ENCODE measurements at regions not wholly inside any gene's neighbourhood (a gene's known extent, or its start where the extent isn't known, plus 50 kb on each side); places are given as distances from the start of the nearest gene placed in this dataset.

DNA sequence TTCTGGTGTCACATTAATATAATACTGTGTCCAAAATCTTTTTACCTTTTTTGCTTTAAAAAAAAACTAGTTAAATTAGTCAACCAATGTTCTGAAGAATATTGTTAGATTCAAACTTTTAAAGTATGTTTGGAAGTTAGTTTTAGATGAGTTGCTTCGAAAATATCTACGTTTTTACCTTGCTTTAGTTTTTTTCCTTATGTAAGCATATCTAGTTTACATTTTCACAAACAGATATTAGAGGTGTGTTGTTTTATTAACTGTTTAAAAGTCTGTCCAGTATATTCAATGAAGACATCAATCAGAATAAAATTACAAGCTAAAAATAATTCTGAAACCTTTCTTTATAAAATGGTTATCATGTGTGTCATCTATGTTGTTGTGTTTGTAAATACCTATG lies 375.0 kb upstream of the BTBD3 start:
- no peak overlapping the region for H3K23ac ChIP-seq (ENCODE audit: low read depth, low read length)
- no peaks in the 10 kb centered on the region for H4K20me1 ChIP-seq (ENCODE audit: insufficient read depth, low read length)
- H3K56ac ChIP-seq (ENCODE audit: extremely low read depth, insufficient read depth, low read length): no peak overlapping the region
- H3K4me3 ChIP-seq (ENCODE audit: insufficient read depth, low read depth, low read length): no peak overlapping the region
- BruUV-seq (replicated peaks): no TSS peak
- H2BK5ac ChIP-seq (ENCODE audit: low read depth, low read length, poor library complexity, severe bottlenecking): no peak overlapping the region
- peaks cover 1% of the 10 kb centered on the region; the same call in 1 of the 2 replicates for H3K27me3 ChIP-seq (ENCODE audit: control insufficient read depth, insufficient read depth, low read length)
- intact Hi-C loops (cut with micrococcal nuclease) (loop anchor here (5.0 to 10.0 kb wide), 6 partner anchors 190 to 1928 kb away; partner anchors contain the start of genes MKKS and SLX4IP), dilution Hi-C loops (cut with HindIII; ENCODE audit: low sequenced_read_pairs, unreplicated experiment) (loop anchor here (25.0 kb wide), 1 partner anchor 880 kb away; the partner anchor contains the start of gene JAG1), in situ Hi-C loops (cut with MboI; ENCODE audit: low sequenced_read_pairs) (loop anchor here (5.0 to 10.0 kb wide), 4 partner anchors 265 to 1078 kb away; partner anchors contain the start of gene JAG1)
- WGBS, 2 experiments (ENCODE audit: extremely low coverage in 2 of 2, insufficient read length in 1 of 2): no CpG with 5 or more reads among the region's 2 CpGs
- H3K4me1 ChIP-seq (ENCODE audit: control insufficient read depth, insufficient read depth, low read length): no peaks in the 10 kb centered on the region; the same call in none of the 2 replicates
- no peaks in the 10 kb centered on the region for H3K9me3 ChIP-seq (ENCODE audit: control insufficient read depth, insufficient read depth, low read length)
- H4K91ac ChIP-seq (ENCODE audit: insufficient read depth, low read depth, low read length): no peak overlapping the region
- CTCF ChIA-PET: interaction anchor here (0.6 to 0.9 kb wide), 3 partner anchors 46 to 1540 kb away, joined by 4 to 5 read pairs (median 5); partner anchors contain the start of genes MKKS and SLX4IP
- no peak overlapping the region for H4K5ac ChIP-seq (ENCODE audit: low read depth, low read length)
- H3K18ac ChIP-seq (ENCODE audit: low read depth, low read length): no peak overlapping the region
- H4K8ac ChIP-seq (ENCODE audit: low read depth in 2 of 2, low read length in 2 of 2): no peak overlapping the region
- no peak overlapping the region for H2BK15ac ChIP-seq (ENCODE audit: low read depth, low read length)
- ATAC-seq (ENCODE audit: low read depth) (no peak), DNase-seq (no peak)
- TF ChIP-seq, protein P1, sequence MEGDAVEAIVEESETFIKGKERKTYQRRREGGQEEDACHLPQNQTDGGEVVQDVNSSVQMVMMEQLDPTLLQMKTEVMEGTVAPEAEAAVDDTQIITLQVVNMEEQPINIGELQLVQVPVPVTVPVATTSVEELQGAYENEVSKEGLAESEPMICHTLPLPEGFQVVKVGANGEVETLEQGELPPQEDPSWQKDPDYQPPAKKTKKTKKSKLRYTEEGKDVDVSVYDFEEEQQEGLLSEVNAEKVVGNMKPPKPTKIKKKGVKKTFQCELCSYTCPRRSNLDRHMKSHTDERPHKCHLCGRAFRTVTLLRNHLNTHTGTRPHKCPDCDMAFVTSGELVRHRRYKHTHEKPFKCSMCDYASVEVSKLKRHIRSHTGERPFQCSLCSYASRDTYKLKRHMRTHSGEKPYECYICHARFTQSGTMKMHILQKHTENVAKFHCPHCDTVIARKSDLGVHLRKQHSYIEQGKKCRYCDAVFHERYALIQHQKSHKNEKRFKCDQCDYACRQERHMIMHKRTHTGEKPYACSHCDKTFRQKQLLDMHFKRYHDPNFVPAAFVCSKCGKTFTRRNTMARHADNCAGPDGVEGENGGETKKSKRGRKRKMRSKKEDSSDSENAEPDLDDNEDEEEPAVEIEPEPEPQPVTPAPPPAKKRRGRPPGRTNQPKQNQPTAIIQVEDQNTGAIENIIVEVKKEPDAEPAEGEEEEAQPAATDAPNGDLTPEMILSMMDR (conservative IDR thresholded peaks at IDR 0.05; ENCODE audit: low read depth, low read length): no peak
- TF ChIP-seq MAFK (IDR thresholded peaks at IDR 0.05; ENCODE audit: low read depth, low read length): peak; percentile 54
- no peak for TF ChIP-seq RFX5 (IDR thresholded peaks at IDR 0.05; ENCODE audit: low read depth, low read length)
- TF ChIP-seq NFE2L2 (IDR thresholded peaks at IDR 0.05; ENCODE audit: low read depth, low read length): no peak
- no peak for TF ChIP-seq FOS (IDR thresholded peaks at IDR 0.05; ENCODE audit: low read depth, low read length)
- H3K9ac ChIP-seq (ENCODE audit: low read depth, low read length): no peak overlapping the region
- H3K27ac ChIP-seq (ENCODE audit: insufficient read depth, low read length): no peak overlapping the region
- H3K4ac ChIP-seq (ENCODE audit: low read depth, low read length): no peak overlapping the region
- no peak overlapping the region for H2AK5ac ChIP-seq (ENCODE audit: low read depth, low read length)
- no peak overlapping the region for H3K14ac ChIP-seq (replicated peaks; ENCODE audit: low read depth, low read length)
- H2AK9ac ChIP-seq (replicated peaks; ENCODE audit: low read depth, low read length, poor library complexity): no peak overlapping the region
- POLR2A ChIA-PET (ENCODE audit: unreplicated experiment): no interaction called here
- H3K9me1 ChIP-seq (ENCODE audit: insufficient read depth, low read length): no peaks in the 10 kb centered on the region
- no peak overlapping the region for H2AFZ ChIP-seq (replicated peaks; ENCODE audit: low read length, poor library complexity)
- no peak overlapping the region for H3K4me2 ChIP-seq (ENCODE audit: low read depth, low read length)
- no peak overlapping the region for H2BK120ac ChIP-seq (ENCODE audit: low read depth, low read length)
- H3K79me1 ChIP-seq (ENCODE audit: low read depth in 1 of 2, low read length in 2 of 2): no peaks in the 10 kb centered on the region
- no peaks in the 10 kb centered on the region for H3K36me3 ChIP-seq (ENCODE audit: control insufficient read depth, insufficient read depth, low read length)
- no peak overlapping the region for H2BK20ac ChIP-seq (ENCODE audit: low read depth, low read length)
